Vagina (tissue), 2 donors: ENCODE measurements at regions not wholly inside any gene's neighbourhood (a gene's known extent, or its start where the extent isn't known, plus 50 kb on each side); places are given as distances from the start of the nearest gene placed in this dataset.

Source experiments
- DNase-seq, 2 donors: peaks; one replicate each; pipeline ENCODE4 v3.0.0-alpha.2; 2017; ENCODE audit errors: extremely low spot score in 2 of 2
- H3K27ac ChIP-seq: fragments of 200-600 bp; sonication (generic); one replicate; pipeline ENCODE4 v1.5.1; 2019
- H3K27me3 ChIP-seq: fragments of 200-600 bp; sonication (generic); one replicate; pipeline ENCODE4 v1.5.1; 2019
- H3K36me3 ChIP-seq, 2 donors: fragments of 200-600 bp; sonication (generic); one replicate each; pipeline ENCODE4 v1.5.1; 2017 to 2019
- H3K4me1 ChIP-seq: fragments of 200-600 bp; sonication (generic); one replicate; pipeline ENCODE4 v1.5.1; 2019
- H3K4me3 ChIP-seq, 2 donors: fragments of 200-600 bp; sonication (generic); 1 replicate in 1 of 2; 2 replicates in 1 of 2; pipeline ENCODE4 v1.5.1; 2016 to 2019
- H3K9me3 ChIP-seq: fragments of 200-600 bp; sonication (generic); one replicate; pipeline ENCODE4 v1.5.1; 2019
- POLR2A ChIP-seq, 2 donors: fragments of 450-650 bp; IDR thresholded peaks; one replicate each; pipeline ENCODE4 v1.6.1; 2017; ENCODE audit warnings: antibody characterized with exemption in 2 of 2, mild to moderate bottlenecking in 2 of 2, moderate library complexity in 2 of 2
- POLR2AphosphoS5 ChIP-seq, 2 donors: sonication (generic); formaldehyde crosslinking; IDR thresholded peaks; one replicate each; pipeline ENCODE4 v1.9.0; 2017; ENCODE audit warnings: antibody characterized with exemption in 2 of 2, mild to moderate bottlenecking in 2 of 2, low read depth in 1 of 2; ENCODE audit not compliant: insufficient read depth in 1 of 2
- intact Hi-C: fragments of 100-400 bp; cut with DNase I; formaldehyde crosslinking; loops from one replicate; pipeline ENCODE4 v1.15.1; 2023
- TF ChIP-seq, protein P1 (sequence below), 3 experiments: fragments of 450-650 bp in 2 of 3; fragments of 200-600 bp in 1 of 3; sonication (generic) in 1 of 3; IDR thresholded peaks; one replicate each; pipeline ENCODE4 v1.5.1; 2017 to 2019; ENCODE audit warnings: antibody characterized with exemption in 3 of 3, mild to moderate bottlenecking in 2 of 3, moderate library complexity in 2 of 3

GRCh38 chr9:30711591-30711990 lies 1672.9 kb upstream of the ACO1 start:
- no peak for DNase-seq
- no peak overlapping the region for H3K27ac ChIP-seq
- no peaks in the 10 kb centered on the region for H3K4me1 ChIP-seq
- no peaks in the 10 kb centered on the region for H3K9me3 ChIP-seq
- no peak for TF ChIP-seq POLR2A (IDR thresholded peaks at IDR 0.05)
- TF ChIP-seq, protein P1, sequence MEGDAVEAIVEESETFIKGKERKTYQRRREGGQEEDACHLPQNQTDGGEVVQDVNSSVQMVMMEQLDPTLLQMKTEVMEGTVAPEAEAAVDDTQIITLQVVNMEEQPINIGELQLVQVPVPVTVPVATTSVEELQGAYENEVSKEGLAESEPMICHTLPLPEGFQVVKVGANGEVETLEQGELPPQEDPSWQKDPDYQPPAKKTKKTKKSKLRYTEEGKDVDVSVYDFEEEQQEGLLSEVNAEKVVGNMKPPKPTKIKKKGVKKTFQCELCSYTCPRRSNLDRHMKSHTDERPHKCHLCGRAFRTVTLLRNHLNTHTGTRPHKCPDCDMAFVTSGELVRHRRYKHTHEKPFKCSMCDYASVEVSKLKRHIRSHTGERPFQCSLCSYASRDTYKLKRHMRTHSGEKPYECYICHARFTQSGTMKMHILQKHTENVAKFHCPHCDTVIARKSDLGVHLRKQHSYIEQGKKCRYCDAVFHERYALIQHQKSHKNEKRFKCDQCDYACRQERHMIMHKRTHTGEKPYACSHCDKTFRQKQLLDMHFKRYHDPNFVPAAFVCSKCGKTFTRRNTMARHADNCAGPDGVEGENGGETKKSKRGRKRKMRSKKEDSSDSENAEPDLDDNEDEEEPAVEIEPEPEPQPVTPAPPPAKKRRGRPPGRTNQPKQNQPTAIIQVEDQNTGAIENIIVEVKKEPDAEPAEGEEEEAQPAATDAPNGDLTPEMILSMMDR (IDR thresholded peaks at IDR 0.05) = no peak
- TF ChIP-seq POLR2AphosphoS5 (IDR thresholded peaks at IDR 0.05; ENCODE audit: insufficient read depth in 1 of 2, low read depth in 1 of 2) = no peak
- H3K36me3 ChIP-seq = no peaks in the 10 kb centered on the region
- H3K4me3 ChIP-seq = no peak overlapping the region
- H3K27me3 ChIP-seq = no peaks in the 10 kb centered on the region
- intact Hi-C loops = no loop called here

DNA sequence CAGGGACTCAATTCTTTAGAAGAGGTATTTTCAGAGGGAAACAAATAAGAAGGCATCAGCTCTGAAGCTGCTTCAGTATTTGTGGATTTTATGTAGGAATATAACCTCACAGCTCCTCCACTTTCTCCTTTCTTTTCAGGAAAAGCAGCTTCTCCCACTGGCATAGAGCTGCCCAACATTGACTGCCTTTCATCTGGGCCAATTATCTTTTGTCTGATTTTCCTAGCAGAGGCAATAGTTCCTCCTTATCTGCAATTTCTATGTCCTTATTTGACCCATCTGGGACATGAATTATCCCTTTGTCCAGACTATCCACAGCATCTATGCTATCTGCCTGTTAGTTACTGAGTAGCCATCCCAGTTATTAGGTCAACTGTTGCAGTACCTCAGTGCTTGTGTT lies 1671.2 kb upstream of the ACO1 start:
- no peak for DNase-seq
- TF ChIP-seq POLR2AphosphoS5 (IDR thresholded peaks at IDR 0.05; ENCODE audit: insufficient read depth in 1 of 2, low read depth in 1 of 2) = no peak
- TF ChIP-seq, protein P1 (IDR thresholded peaks at IDR 0.05) = no peak
- no peak overlapping the region for H3K27ac ChIP-seq
- H3K9me3 ChIP-seq = no peaks in the 10 kb centered on the region
- no peaks in the 10 kb centered on the region for H3K27me3 ChIP-seq
- H3K4me1 ChIP-seq = no peaks in the 10 kb centered on the region
- intact Hi-C loops = no loop called here
- no peak overlapping the region for H3K4me3 ChIP-seq
- no peaks in the 10 kb centered on the region for H3K36me3 ChIP-seq

- Histone ChIP-seq H3K27ac (no peak overlapping the region), H3K4me1 (no peaks in the 10 kb centered on the region), H3K36me3 (no peaks in the 10 kb centered on the region), H3K27me3 (no peaks in the 10 kb centered on the region), H3K9me3 (no peaks in the 10 kb centered on the region), H3K4me3 (no peak overlapping the region)
- DNase-seq = no peak
- TF ChIP-seq, protein P1 (IDR thresholded peaks at IDR 0.05) = no peak
- TF ChIP-seq POLR2A (IDR thresholded peaks at IDR 0.05) (no peak), POLR2AphosphoS5 (IDR thresholded peaks at IDR 0.05; ENCODE audit: insufficient read depth in 1 of 2, low read depth in 1 of 2) (no peak)
- intact Hi-C loops = no loop called here
Measured at GRCh38 chr9:30714389-30714788, 1670.1 kb upstream of the ACO1 start.

DNA sequence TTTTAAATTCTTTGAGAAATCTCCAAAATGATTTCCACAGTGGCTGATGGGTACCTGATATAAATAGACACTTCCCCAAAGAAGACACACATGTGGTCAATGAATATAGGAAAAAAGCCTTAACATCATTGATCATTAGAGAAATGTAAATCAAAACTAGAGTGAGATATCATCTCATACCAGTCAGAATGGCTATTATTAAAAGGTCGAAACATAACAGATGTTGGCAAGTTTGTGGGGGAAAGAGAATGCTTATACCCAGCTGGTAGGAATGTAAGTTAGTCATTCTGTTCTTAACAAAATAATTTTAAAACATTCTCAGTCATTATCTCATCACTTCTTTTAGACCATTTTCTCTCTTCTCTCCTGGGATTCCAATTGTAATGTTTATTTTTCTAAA lies 1666.0 kb upstream of the ACO1 start:
- intact Hi-C loops = no loop called here
- H3K27ac ChIP-seq = no peak overlapping the region
- H3K4me1 ChIP-seq = no peaks in the 10 kb centered on the region
- DNase-seq = no peak
- H3K4me3 ChIP-seq = no peak overlapping the region
- no peaks in the 10 kb centered on the region for H3K27me3 ChIP-seq
- H3K36me3 ChIP-seq = no peaks in the 10 kb centered on the region
- TF ChIP-seq POLR2A (IDR thresholded peaks at IDR 0.05) = no peak
- TF ChIP-seq, protein P1 (IDR thresholded peaks at IDR 0.05) = no peak
- TF ChIP-seq POLR2AphosphoS5 (IDR thresholded peaks at IDR 0.05; ENCODE audit: insufficient read depth in 1 of 2, low read depth in 1 of 2) = no peak
- H3K9me3 ChIP-seq = no peaks in the 10 kb centered on the region

DNA sequence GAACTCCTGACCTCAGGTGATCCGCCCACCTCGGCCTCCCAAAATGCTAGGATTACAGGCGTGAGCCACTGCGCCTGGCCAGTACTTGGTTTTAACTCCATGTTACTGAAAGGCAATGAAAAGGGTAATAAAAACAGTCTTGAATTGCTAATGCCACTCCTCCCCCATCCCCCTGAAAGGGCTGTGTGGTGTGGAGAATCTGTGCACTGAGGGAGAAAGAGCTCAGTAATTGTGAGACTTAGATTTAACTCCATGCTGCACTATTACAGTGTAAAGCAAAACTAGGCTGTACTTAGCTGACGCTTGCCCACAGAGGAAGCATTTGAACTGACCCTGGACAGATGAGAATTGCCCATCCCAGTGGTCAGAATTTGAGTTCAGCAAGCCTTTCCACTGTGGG lies 1662.4 kb upstream of the ACO1 start:
- intact Hi-C loops = no loop called here
- no peak for TF ChIP-seq POLR2A (IDR thresholded peaks at IDR 0.05)
- TF ChIP-seq, protein P1 (IDR thresholded peaks at IDR 0.05) = no peak
- no peak for TF ChIP-seq POLR2AphosphoS5 (IDR thresholded peaks at IDR 0.05; ENCODE audit: insufficient read depth in 1 of 2, low read depth in 1 of 2)
- no peaks in the 10 kb centered on the region for H3K27me3 ChIP-seq

More for the DNA sequence above, 1662.4 kb upstream of the ACO1 start:
- no peaks in the 10 kb centered on the region for H3K36me3 ChIP-seq
- no peaks in the 10 kb centered on the region for H3K4me1 ChIP-seq
- H3K27ac ChIP-seq = no peak overlapping the region
- H3K4me3 ChIP-seq = no peak overlapping the region
- no peaks in the 10 kb centered on the region for H3K9me3 ChIP-seq
- no peak for DNase-seq
